Aorta (tissue), 5 donors: ENCODE measurements at regions not wholly inside any gene's neighbourhood (a gene's known extent, or its start where the extent isn't known, plus 50 kb on each side); places are given as distances from the start of the nearest gene placed in this dataset.

Experiments used
- ATAC-seq: fragments of 200-7000 bp; cut with Tn5 transposase; one replicate; pipeline ENCODE4 v1.9.1; 2022; ENCODE audit warnings: moderate library complexity; ENCODE audit not compliant: low FRiP score
- DNase-seq, 2 donors: peaks; one replicate each; pipeline ENCODE4 v3.0.0-alpha.2; 2020
- H3K27ac ChIP-seq, 2 donors: one replicate each; pipeline ENCODE4 v1.5.1; 2013; ENCODE audit warnings: low read length in 2 of 2, mild to moderate bottlenecking in 2 of 2, moderate library complexity in 2 of 2, control low read depth in 1 of 2, inconsistent platforms in 1 of 2, low read depth in 1 of 2
- H3K27me3 ChIP-seq, 2 donors: one replicate each; pipeline ENCODE4 v1.6.1; 2013; ENCODE audit warnings: control low read depth in 1 of 2, low read length in 1 of 2, mild to moderate bottlenecking in 1 of 2, moderate library complexity in 1 of 2; ENCODE audit not compliant: insufficient read depth in 2 of 2, control insufficient read depth in 1 of 2
- H3K36me3 ChIP-seq, 2 donors: one replicate each; pipeline ENCODE4 v1.6.1; 2013; ENCODE audit warnings: control low read depth in 1 of 2, low read length in 1 of 2, mild to moderate bottlenecking in 1 of 2; ENCODE audit not compliant: insufficient read depth in 2 of 2, control insufficient read depth in 1 of 2
- H3K4me1 ChIP-seq, 2 donors: one replicate each; pipeline ENCODE4 v1.6.1; 2013; ENCODE audit warnings: low read length in 2 of 2, control low read depth in 1 of 2, mild to moderate bottlenecking in 1 of 2, moderate library complexity in 1 of 2; ENCODE audit not compliant: insufficient read depth in 2 of 2, control insufficient read depth in 1 of 2
- H3K4me3 ChIP-seq, 2 donors: one replicate each; pipeline ENCODE4 v1.5.1; 2013; ENCODE audit warnings: low read length in 2 of 2, control low read depth in 1 of 2, mild to moderate bottlenecking in 1 of 2
- H3K9me3 ChIP-seq: one replicate; pipeline ENCODE4 v1.6.1; 2013; ENCODE audit warnings: mild to moderate bottlenecking, low read length; ENCODE audit not compliant: control insufficient read depth
- WGBS, 2 donors: extraction: QIAGEN DNeasy Blood & Tissue Kit; methylation state at CpG; one replicate each; pipeline ENCODE4 v1.1.7; 2013; 5-methylcytosine and 5-hydroxymethylcytosine counted together
- intact Hi-C, 2 donors: fragments of 100-400 bp; cut with DNase I; formaldehyde crosslinking; loops; one replicate each; pipeline versions ENCODE4 v1.14.2 to v1.15.0; 2022
- donor health status: healthy with polysubstance abuse.
- donor health status: Bipolar disorder and iron deficiency.
- donor health status: DM: no; HTN: no; CAD: no.
- donor health status: DM: no; HTN: no; CAD: no.
- donor health status: DM: yes; HTN: yes; CAD: no.

GRCh38 chr10:24010436-24010970 lies 198.4 kb upstream of the KIAA1217 start:
- Histone ChIP-seq H3K9me3 (no peaks in the 10 kb centered on the region), H3K36me3 (no peaks in the 10 kb centered on the region), H3K4me1 (no peaks in the 10 kb centered on the region), H3K4me3 (no peak overlapping the region), H3K27ac (no peak overlapping the region), H3K27me3 (peaks cover 0 to 2% of the 10 kb centered on the region in 2 donors)
- ATAC-seq, result no peak
- intact Hi-C loops, result no loop called here
- DNase-seq, result no peak
- 80 to 83% methylated on average over 4 of the region's 4 CpGs for WGBS, 2 donors

- H3K4me3 ChIP-seq, result no peak overlapping the region
- peaks cover 0 to 2% of the 10 kb centered on the region in 2 donors for H3K27me3 ChIP-seq
- H3K36me3 ChIP-seq, result no peaks in the 10 kb centered on the region
- DNase-seq (no peak), ATAC-seq (no peak)
- no peaks in the 10 kb centered on the region for H3K4me1 ChIP-seq
- no peaks in the 10 kb centered on the region for H3K9me3 ChIP-seq
- intact Hi-C loops, result no loop called here
- H3K27ac ChIP-seq, result no peak overlapping the region
Observed at GRCh38 chr10:24012249-24012803, 196.6 kb upstream of the KIAA1217 start.

DNA sequence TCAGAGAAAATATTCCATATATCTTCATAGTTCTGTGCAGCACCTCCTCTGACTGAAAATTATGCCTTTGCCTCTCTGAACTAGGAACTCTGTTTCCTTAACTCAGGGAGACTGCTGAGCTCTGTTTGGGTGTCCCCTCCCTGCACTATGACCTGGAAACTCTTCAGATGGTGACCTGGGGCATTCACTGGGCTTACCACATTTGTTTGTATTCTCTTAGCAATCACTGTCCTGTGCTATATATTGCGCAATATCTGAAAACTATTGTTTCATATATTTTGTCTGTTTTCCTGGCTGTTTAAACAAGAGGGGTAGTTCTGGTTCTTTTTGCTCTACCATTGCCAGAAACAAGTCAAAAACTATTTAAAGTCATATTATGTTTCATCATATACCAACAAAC lies 181.8 kb upstream of the KIAA1217 start:
- 94 to 95% methylated on average over 1 of the region's 1 CpG for WGBS, 2 donors
- H3K36me3 ChIP-seq, result no peaks in the 10 kb centered on the region
- no peaks in the 10 kb centered on the region for H3K9me3 ChIP-seq
- intact Hi-C loops, result no loop called here
- no peak for DNase-seq
- H3K4me3 ChIP-seq, result no peak overlapping the region
- no peaks in the 10 kb centered on the region for H3K4me1 ChIP-seq
- no peak overlapping the region for H3K27ac ChIP-seq
- no peaks in the 10 kb centered on the region for H3K27me3 ChIP-seq
- no peak for ATAC-seq

DNA sequence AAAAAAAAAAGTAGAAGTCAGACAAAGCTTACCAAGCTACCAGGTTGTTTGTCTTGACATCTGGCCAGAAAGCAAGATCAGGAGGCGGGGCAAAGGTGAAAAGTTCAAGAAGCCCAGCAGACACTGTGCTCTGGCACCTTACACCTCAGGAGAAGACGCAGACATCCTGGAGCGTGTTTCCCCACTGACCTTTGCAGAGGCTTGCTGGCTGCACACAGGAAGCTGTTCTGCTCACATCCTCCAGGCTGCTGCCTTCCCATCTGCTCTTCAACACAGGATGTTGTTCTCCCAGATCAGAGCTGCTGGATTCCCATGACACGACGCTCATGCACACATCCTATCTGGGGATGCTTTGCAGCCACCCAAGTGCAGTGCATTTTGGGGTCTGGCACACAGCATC lies 174.4 kb upstream of the KIAA1217 start:
- ATAC-seq (no peak), DNase-seq (no peak)
- H3K36me3 ChIP-seq, result no peaks in the 10 kb centered on the region
- no peak overlapping the region for H3K27ac ChIP-seq
- 74 to 80% methylated on average over 5 of the region's 5 CpGs for WGBS, 2 donors
- no peak overlapping the region for H3K4me3 ChIP-seq
- no peaks in the 10 kb centered on the region for H3K27me3 ChIP-seq
- intact Hi-C loops, result no loop called here
- no peaks in the 10 kb centered on the region for H3K9me3 ChIP-seq
- H3K4me1 ChIP-seq, result no peaks in the 10 kb centered on the region

- no peak for DNase-seq
- intact Hi-C loops, result no loop called here
Observed at GRCh38 chr10:24035761-24036160, 173.2 kb upstream of the KIAA1217 start.

GRCh38 chr10:24039315-24039714 lies 169.6 kb upstream of the KIAA1217 start:
- 82 to 89% methylated on average over 5 of the region's 5 CpGs for WGBS, 2 donors
- no peaks in the 10 kb centered on the region for H3K4me1 ChIP-seq
- no peak overlapping the region for H3K27ac ChIP-seq
- H3K9me3 ChIP-seq, result no peaks in the 10 kb centered on the region
- no peak overlapping the region for H3K4me3 ChIP-seq
- no peaks in the 10 kb centered on the region for H3K27me3 ChIP-seq
- ATAC-seq (no peak), DNase-seq (no peak)
- no peaks in the 10 kb centered on the region for H3K36me3 ChIP-seq
- intact Hi-C loops, result no loop called here

More at GRCh38 chr10:24035761-24036160, 173.2 kb upstream of the KIAA1217 start:
- WGBS, 2 donors, result 90 to 93% methylated on average over 4 of the region's 4 CpGs
- Histone ChIP-seq H3K27ac (no peak overlapping the region), H3K36me3 (no peaks in the 10 kb centered on the region), H3K9me3 (no peaks in the 10 kb centered on the region), H3K4me1 (no peaks in the 10 kb centered on the region), H3K27me3 (no peaks in the 10 kb centered on the region), H3K4me3 (no peak overlapping the region)
- ATAC-seq, result no peak

- Histone ChIP-seq H3K27ac (no peak overlapping the region), H3K9me3 (no peaks in the 10 kb centered on the region), H3K27me3 (no peaks in the 10 kb centered on the region), H3K36me3 (no peaks in the 10 kb centered on the region), H3K4me1 (no peaks in the 10 kb centered on the region), H3K4me3 (no peak overlapping the region)
- ATAC-seq (no peak), DNase-seq (no peak)
- WGBS, 2 donors, result 84% methylated on average over 3 of the region's 3 CpGs
- intact Hi-C loops, result no loop called here
Observed at GRCh38 chr10:24039897-24040296, 169.0 kb upstream of the KIAA1217 start.

- intact Hi-C loops, result no loop called here
- ATAC-seq, result no peak
Observed at GRCh38 chr10:24041034-24041433, 167.9 kb upstream of the KIAA1217 start.

GRCh38 chr10:24041834-24042233 lies 167.1 kb upstream of the KIAA1217 start:
- Histone ChIP-seq H3K36me3 (no peaks in the 10 kb centered on the region), H3K4me3 (no peak overlapping the region), H3K4me1 (no peaks in the 10 kb centered on the region), H3K9me3 (no peaks in the 10 kb centered on the region), H3K27ac (no peak overlapping the region), H3K27me3 (peaks cover 0 to 2% of the 10 kb centered on the region in 2 donors)
- intact Hi-C loops, result no loop called here
- ATAC-seq (no peak), DNase-seq (no peak)
- WGBS, 2 donors, result 24 to 28% methylated on average over 8 of the region's 8 CpGs

More at GRCh38 chr10:24041034-24041433, 167.9 kb upstream of the KIAA1217 start:
- Histone ChIP-seq H3K27me3 (peaks cover 0 to under 1% of the 10 kb centered on the region in 2 donors), H3K36me3 (no peaks in the 10 kb centered on the region), H3K4me1 (no peaks in the 10 kb centered on the region), H3K27ac (no peak overlapping the region), H3K4me3 (no peak overlapping the region), H3K9me3 (no peaks in the 10 kb centered on the region)
- 14 to 25% methylated on average over 3 of the region's 3 CpGs for WGBS, 2 donors
- no peak for DNase-seq
